HepG2 (cell line): ENCODE measurements at regions not wholly inside any gene's neighbourhood (a gene's known extent, or its start where the extent isn't known, plus 50 kb on each side); places are given as distances from the start of the nearest gene placed in this dataset.

ENCODE experiments used
- CEBPG ChIP-seq: IDR thresholded peaks from 2 replicates; pipeline ENCODE4 v1.6.1; 2016
- DMAP1 ChIP-seq: IDR thresholded peaks from 2 replicates; pipeline ENCODE4 v1.6.1; 2016
- HDAC6 ChIP-seq: fragments of 200-600 bp; sonication (generic); IDR thresholded peaks from 2 replicates; pipeline ENCODE4 v1.7.0; 2017; ENCODE audit warnings: mild to moderate bottlenecking, antibody characterized with exemption, low read length, low read depth
- JUND ChIP-seq: sonication (generic); formaldehyde crosslinking; IDR thresholded peaks from 2 replicates; pipeline ENCODE4 v1.8.0; 2022; ENCODE audit warnings: mild to moderate bottlenecking, missing genetic modification reagents
- KAT8 ChIP-seq: IDR thresholded peaks from 2 replicates; pipeline ENCODE4 v1.6.1; 2016; ENCODE audit warnings: missing genetic modification reagents, missing compliant biosample characterization
- NFYB ChIP-seq: sonication (generic); formaldehyde crosslinking; IDR thresholded peaks from 2 replicates; pipeline ENCODE4 v1.4.0; 2020; ENCODE audit warnings: missing genetic modification reagents
- NR1H2 ChIP-seq: sonication (generic); formaldehyde crosslinking; IDR thresholded peaks from 2 replicates; pipeline ENCODE4 v1.8.1; 2022; ENCODE audit warnings: low read depth, missing genetic modification reagents, borderline replicate concordance
- SMAD1 ChIP-seq: sonication (generic); formaldehyde crosslinking; IDR thresholded peaks from 2 replicates; pipeline ENCODE4 v1.4.0; 2020; ENCODE audit warnings: missing genetic modification reagents, low read depth, mild to moderate bottlenecking, borderline replicate concordance
- TCF12 ChIP-seq, 2 experiments: fragments of 450-650 bp in 1 of 2; sonication (generic) in 1 of 2; formaldehyde crosslinking in 1 of 2; IDR thresholded peaks; 2 replicates each; pipeline versions ENCODE4 v1.6.1 to v1.8.0; 2017 to 2022; ENCODE audit warnings: antibody characterized with exemption in 1 of 2, mild to moderate bottlenecking in 1 of 2, missing genetic modification reagents in 1 of 2, moderate library complexity in 1 of 2
- ZFP36L2 ChIP-seq: sonication (generic); formaldehyde crosslinking; IDR thresholded peaks from 2 replicates; pipeline ENCODE4 v1.4.0; 2020; ENCODE audit warnings: missing genetic modification reagents
- ZNF138 ChIP-seq: sonication (generic); formaldehyde crosslinking; IDR thresholded peaks from 2 replicates; pipeline ENCODE4 v1.5.0; 2020; ENCODE audit warnings: mild to moderate bottlenecking, low read depth, missing genetic modification reagents
- ZNF160 ChIP-seq: sonication (generic); formaldehyde crosslinking; IDR thresholded peaks from 2 replicates; pipeline ENCODE4 v1.8.0; 2022; ENCODE audit warnings: mild to moderate bottlenecking, inconsistent platforms, missing genetic modification reagents
- ZNF460 ChIP-seq: sonication (generic); formaldehyde crosslinking; IDR thresholded peaks from 2 replicates; pipeline ENCODE4 v1.5.1; 2020; ENCODE audit warnings: missing genetic modification reagents, mild to moderate bottlenecking, borderline replicate concordance
- ZSCAN21 ChIP-seq: sonication (generic); formaldehyde crosslinking; IDR thresholded peaks from 2 replicates; pipeline ENCODE4 v1.8.0; 2022; ENCODE audit warnings: mild to moderate bottlenecking, missing genetic modification reagents, moderate library complexity, borderline replicate concordance
- ZSCAN31 ChIP-seq: sonication (generic); formaldehyde crosslinking; IDR thresholded peaks from 2 replicates; pipeline ENCODE4 v1.5.0; 2020; ENCODE audit warnings: low read depth, mild to moderate bottlenecking, missing genetic modification reagents
- TF ChIP-seq, protein P1 (sequence below): sonication (generic); formaldehyde crosslinking; IDR thresholded peaks from 2 replicates; pipeline ENCODE4 v1.4.0; 2020; ENCODE audit warnings: missing genetic modification reagents, borderline replicate concordance
- TF ChIP-seq, protein P2 (sequence below): sonication (generic); formaldehyde crosslinking; IDR thresholded peaks from 2 replicates; pipeline ENCODE4 v1.8.1; 2023; ENCODE audit warnings: mild to moderate bottlenecking, inconsistent platforms, moderate library complexity, missing genetic modification reagents, borderline replicate concordance
- TF ChIP-seq, protein P3 (sequence below): sonication (generic); formaldehyde crosslinking; IDR thresholded peaks from 2 replicates; pipeline ENCODE4 v1.9.0; 2022; ENCODE audit warnings: low read depth, missing genetic modification reagents
- TF ChIP-seq, protein P4 (sequence below): sonication (generic); formaldehyde crosslinking; IDR thresholded peaks from 2 replicates; pipeline ENCODE4 v1.4.0; 2020; ENCODE audit warnings: mild to moderate bottlenecking, missing genetic modification reagents
- TF ChIP-seq, protein P5 (sequence below): sonication (generic); formaldehyde crosslinking; IDR thresholded peaks from 2 replicates; pipeline ENCODE4 v1.5.0; 2020; ENCODE audit warnings: mild to moderate bottlenecking, missing genetic modification reagents, moderate library complexity

DNA sequence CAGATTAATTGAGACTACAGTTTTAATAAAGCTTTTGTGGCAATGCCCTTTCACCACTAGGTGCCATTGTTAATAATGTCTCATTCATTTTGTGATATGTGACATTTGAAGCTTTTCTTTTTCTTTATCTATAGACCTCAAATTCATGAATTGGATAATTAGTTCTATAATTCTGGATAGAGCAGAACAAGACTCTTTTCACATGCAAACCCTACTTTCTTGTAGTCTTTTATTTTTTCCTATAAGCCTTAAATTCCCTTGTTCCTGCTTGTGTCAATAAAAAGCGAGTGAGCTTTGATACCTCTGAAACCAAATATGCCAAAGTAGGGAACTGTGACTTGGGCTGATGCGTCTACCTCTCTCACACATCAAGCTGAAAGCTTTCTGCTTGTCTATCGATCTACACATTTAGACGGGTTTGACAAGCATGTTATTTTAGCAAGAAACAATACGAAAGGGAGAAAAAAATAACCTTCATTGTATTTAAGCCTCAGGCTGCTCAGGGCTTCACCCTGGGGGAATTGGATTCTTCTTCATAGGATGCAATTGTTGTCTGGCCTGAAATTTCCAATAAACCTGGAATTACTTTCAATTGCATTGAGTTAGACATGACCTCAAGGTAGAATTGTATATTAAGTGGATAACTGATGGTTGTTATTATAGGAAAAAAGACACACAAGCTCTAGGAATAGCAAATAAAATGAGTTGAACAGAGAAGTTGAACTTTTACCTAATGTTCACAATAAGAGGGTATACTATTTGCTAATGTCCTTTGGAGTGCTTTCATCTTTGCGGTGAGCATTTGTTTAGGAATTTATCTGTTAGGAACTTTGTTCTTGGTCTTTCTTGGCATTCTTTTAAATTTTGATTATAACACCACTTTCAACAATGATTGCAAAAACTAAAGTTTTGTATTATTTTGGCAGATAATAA lies 1150.2 kb upstream of the PCDH9 start (continued):
- TF ChIP-seq, protein P1, sequence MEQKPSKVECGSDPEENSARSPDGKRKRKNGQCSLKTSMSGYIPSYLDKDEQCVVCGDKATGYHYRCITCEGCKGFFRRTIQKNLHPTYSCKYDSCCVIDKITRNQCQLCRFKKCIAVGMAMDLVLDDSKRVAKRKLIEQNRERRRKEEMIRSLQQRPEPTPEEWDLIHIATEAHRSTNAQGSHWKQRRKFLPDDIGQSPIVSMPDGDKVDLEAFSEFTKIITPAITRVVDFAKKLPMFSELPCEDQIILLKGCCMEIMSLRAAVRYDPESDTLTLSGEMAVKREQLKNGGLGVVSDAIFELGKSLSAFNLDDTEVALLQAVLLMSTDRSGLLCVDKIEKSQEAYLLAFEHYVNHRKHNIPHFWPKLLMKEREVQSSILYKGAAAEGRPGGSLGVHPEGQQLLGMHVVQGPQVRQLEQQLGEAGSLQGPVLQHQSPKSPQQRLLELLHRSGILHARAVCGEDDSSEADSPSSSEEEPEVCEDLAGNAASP (CRISPR knock-in tag) = peak; percentile 30; the same call in 1 of the 2 replicates
- TF ChIP-seq CEBPG (peak; percentile 35; the same call in 1 of the 2 replicates), ZSCAN21 (no peak), ZNF160 (CRISPR knock-in tag) (no peak), ZFP36L2 (CRISPR knock-in tag) (no peak), ZSCAN31 (CRISPR knock-in tag) (no peak), KAT8 (peak; percentile 42), TCF12 (IDR thresholded peaks at IDR 0.05) (no peak), TCF12 (CRISPR knock-in tag; IDR thresholded peaks at IDR 0.05) (no peak), SMAD1 (CRISPR knock-in tag) (no peak), ZNF138 (CRISPR knock-in tag) (no peak), ZNF460 (no peak), NR1H2 (no peak), HDAC6 (no peak), NFYB (no peak), JUND (CRISPR knock-in tag) (no peak), DMAP1 (CRISPR knock-in tag) (no peak)
- TF ChIP-seq, protein P2, sequence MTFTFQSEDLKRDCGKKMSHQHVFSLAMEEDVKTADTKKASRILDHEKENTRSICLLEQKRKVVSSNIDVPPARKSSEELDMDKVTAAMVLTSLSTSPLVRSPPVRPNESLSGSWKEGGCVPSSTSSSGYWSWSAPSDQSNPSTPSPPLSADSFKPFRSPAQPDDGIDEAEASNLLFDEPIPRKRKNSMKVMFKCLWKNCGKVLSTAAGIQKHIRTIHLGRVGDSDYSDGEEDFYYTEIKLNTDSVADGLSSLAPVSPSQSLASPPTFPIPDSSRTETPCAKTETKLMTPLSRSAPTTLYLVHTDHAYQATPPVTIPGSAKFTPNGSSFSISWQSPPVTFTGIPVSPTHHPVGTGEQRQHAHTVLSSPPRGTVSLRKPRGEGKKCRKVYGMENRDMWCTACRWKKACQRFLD = no peak
- TF ChIP-seq, protein P3, sequence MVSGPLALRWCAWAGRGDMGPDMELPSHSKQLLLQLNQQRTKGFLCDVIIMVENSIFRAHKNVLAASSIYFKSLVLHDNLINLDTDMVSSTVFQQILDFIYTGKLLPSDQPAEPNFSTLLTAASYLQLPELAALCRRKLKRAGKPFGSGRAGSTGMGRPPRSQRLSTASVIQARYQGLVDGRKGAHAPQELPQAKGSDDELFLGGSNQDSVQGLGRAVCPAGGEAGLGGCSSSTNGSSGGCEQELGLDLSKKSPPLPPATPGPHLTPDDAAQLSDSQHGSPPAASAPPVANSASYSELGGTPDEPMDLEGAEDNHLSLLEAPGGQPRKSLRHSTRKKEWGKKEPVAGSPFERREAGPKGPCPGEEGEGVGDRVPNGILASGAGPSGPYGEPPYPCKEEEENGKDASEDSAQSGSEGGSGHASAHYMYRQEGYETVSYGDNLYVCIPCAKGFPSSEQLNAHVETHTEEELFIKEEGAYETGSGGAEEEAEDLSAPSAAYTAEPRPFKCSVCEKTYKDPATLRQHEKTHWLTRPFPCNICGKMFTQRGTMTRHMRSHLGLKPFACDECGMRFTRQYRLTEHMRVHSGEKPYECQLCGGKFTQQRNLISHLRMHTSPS (CRISPR knock-in tag) = no peak
- TF ChIP-seq, protein P4, sequence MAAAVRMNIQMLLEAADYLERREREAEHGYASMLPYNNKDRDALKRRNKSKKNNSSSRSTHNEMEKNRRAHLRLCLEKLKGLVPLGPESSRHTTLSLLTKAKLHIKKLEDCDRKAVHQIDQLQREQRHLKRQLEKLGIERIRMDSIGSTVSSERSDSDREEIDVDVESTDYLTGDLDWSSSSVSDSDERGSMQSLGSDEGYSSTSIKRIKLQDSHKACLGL = no peak
- TF ChIP-seq, protein P5, sequence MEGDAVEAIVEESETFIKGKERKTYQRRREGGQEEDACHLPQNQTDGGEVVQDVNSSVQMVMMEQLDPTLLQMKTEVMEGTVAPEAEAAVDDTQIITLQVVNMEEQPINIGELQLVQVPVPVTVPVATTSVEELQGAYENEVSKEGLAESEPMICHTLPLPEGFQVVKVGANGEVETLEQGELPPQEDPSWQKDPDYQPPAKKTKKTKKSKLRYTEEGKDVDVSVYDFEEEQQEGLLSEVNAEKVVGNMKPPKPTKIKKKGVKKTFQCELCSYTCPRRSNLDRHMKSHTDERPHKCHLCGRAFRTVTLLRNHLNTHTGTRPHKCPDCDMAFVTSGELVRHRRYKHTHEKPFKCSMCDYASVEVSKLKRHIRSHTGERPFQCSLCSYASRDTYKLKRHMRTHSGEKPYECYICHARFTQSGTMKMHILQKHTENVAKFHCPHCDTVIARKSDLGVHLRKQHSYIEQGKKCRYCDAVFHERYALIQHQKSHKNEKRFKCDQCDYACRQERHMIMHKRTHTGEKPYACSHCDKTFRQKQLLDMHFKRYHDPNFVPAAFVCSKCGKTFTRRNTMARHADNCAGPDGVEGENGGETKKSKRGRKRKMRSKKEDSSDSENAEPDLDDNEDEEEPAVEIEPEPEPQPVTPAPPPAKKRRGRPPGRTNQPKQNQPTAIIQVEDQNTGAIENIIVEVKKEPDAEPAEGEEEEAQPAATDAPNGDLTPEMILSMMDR = no peak
